ENCODE measurements at regions not wholly inside any gene's neighbourhood (a gene's known extent, or its start where the extent isn't known, plus 50 kb on each side); places are given as distances from the start of the nearest gene placed in this dataset.

DNA sequence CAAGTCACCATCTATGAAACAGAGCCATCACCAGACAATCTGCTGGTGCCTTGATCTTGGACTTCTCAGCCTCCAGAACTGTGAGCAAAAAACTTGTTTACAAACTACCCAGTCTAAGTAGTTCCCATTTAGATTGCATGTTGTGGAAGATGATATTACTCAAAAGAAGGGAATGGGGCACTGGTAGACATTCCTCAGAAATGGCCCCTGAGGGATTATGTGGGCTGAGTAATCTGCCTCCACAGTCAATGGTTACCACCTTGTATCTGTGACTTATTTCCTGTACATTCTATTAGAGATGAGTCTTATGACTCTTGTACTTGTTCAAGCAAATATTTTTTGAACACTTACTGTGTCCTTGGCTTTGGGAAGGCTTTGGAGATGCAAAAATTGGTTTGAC lies 160.4 kb downstream of the NUP35 start:
- DNase-seq (ENCODE audit: low spot score): peak; percentile 71

DNA sequence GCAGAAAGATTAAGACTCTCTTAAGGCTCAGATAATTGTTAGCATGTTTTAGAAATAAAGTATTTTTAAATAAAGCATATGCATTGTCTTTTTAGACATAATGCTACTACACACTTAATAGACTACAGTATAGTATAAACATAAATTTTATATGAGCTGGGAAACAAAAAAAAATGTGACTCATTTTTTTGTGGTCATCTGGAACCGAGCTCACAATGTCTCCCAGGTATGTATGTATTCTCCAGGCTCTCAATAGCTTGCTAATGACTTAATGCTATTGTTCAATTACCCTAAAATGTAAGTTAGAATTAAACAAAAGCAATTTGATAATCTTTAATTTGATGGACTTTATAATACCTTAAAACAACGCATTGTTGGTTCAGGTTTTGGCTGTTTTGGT lies 167.2 kb downstream of the NUP35 start:
- peak; percentile 18 for DNase-seq (ENCODE audit: low spot score)

DNA sequence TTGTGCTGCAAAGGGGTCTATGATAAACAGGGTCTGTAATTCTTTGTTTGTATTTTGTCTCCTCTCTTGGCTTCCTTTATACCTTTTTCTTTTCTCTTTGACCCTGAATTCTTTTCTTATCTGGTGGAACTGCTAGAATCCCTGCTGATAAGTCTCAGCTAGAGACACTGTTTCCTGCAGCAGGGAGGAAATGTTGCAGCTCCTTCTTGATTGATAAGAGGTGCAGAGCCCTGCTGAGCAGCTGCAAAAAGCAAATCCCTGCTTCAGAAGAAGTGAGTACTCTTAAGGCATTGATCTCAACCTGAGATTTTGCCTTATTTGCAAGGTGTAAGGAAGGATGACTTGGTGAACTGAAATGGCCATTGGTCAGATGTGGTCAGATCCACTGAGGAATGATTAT lies 167.8 kb downstream of the NUP35 start:
- no peak for DNase-seq (ENCODE audit: low spot score)

DNA sequence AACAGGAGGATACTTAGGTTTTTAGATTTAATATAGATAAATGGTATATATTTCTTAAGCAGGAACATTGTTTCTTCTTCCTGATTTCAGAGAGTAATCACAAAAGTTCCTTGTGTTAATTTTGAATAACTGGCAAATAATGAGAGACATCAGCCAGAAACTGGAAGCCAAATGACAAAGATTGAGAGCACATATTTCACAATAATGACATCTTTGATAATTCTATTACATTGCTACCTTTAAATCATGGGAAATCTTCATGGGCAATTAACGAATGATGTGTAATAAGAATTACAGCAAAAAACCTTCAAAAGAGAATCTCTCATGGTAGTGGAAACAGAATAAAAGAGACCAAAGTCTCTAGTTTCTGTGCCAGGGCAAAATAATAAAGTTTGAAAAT lies 215.1 kb downstream of the NUP35 start:
- DNase-seq (ENCODE audit: low spot score): no peak

DNA sequence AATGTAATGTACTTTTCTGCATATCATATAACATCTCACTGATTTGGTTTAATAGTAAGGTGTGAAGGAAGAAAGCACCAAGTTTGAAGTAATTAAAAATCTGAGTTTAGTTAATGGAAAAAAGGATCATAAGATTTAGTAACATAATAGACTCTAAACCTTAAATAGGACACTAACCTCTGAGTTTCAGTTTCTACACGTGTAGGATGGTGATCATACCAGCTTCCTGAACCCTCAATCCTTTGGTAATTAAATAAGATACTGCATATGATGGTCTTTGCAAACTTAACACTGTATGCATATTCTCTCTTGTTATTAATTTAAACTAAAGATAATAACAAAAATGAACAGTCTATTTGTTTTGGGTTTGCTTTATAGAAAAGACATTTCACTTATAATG lies 216.8 kb downstream of the NUP35 start:
- no peak for DNase-seq (ENCODE audit: low spot score)

DNA sequence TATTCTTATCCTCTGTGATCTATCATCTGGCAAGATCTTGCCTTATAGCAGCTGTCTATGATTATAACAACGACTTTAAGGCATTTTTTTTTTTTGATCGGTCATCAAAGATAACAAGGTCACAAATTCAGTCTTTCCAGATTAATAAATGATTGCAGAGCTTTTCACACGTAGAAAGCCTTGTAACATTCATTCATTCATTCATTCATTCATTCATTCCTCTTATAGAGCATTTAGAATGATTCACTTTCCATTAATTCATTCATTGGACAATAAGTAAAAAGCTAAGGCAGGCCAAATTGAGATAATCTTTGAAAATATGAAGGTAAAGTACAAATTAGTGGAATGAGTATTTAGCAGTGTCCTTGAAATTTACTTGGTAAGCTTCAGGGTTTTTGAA lies 223.7 kb downstream of the NUP35 start:
- no peak for DNase-seq (ENCODE audit: low spot score)

DNA sequence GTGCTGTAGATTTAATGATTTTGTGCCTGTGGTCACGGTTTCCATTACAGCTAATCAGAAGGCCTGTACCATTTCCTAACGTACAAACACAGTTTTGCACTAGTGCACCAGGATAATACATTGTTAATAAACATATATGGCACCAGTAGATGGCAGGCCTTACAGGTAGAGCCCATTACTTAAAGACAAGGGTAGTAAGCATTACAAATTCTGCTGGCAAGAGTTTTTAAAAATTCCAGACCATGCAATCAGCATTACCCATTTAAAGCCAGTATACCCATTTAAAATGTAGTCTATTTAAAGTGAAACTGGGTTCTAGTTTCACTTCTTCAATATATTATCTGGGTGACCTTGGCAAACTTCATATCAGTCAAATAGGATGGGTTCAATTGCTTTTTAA lies 224.2 kb downstream of the NUP35 start:
- DNase-seq (ENCODE audit: low spot score): no peak

DNA sequence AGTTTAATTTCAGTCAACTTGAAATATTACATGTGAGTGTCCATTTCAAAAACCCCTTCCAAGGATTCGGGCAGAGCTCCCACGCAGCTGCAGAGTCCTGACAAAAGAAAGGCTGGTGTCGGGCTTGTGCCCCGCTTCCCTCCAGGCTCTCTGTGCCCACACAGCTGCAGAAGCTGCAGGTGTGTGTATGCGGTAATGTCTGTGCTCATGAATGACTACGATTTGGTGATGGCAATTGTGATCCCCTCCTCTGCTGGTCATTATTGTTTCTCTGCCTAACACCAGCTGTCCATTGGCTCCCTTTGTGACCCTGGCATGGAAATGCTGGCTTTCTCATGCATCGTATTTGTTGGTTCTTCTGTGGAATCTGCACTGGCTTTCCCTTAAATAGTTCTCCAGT lies 224.8 kb downstream of the NUP35 start:
- no peak for DNase-seq (ENCODE audit: low spot score)

DNA sequence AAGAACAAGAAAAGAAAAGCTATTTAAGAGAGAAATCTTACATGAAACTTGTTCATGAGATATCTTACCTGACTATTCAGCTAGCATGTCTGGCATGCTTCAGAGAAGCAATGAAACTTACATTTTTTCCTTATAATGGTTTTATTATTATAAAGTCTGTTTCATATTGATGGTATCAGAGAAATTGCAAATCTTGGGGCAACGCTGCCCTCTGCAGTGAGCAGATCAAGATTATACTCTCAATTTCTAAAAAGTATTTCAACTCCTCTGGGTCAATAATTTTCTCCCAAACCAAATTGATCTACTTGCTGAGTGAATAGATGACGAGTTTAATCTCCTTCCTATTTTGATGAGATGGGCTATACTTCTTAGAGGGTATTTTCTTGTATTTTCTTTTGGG lies 235.6 kb downstream of the NUP35 start:
- no peak for DNase-seq (ENCODE audit: low spot score)

DNA sequence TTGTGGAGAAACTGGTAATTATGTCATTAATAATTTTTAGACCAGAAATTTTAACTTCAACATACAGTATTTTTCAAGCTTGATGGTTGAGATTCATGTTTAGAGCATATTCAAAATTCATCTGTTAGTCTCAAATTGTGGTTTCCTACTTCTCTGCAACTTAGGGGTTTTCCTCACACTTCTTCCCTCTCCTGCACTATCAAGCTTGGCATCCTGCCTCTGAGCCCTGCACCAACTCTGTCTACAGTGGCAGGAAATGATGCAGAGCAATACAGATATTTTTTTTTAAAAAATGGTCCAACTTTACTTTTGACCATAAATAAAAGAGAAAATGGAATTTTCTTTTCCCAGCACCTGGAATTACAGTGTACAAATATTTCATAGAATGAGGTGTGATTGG lies 247.3 kb downstream of the NUP35 start:
- peak; percentile 9 for DNase-seq (ENCODE audit: low spot score)

DNA sequence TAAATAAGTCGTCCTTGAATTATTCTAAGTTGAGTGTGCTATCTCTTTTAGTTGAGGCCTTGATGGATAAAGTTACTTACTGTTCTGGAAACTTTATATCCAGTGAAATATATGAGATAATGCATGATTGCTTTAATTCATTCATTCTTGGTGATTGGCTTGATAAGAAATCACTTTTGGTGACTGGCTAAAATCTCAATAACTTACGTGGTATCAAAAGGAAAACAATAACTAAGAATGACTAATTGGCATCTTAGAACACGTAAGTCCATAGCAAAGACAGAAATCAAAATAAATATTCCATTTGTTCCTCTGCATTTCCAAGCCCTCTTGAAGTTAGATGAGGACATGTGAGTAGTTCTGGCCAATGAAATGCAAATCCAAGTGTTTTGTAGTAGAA lies 251.6 kb downstream of the NUP35 start:
- no peak for DNase-seq (ENCODE audit: low spot score)

DNA sequence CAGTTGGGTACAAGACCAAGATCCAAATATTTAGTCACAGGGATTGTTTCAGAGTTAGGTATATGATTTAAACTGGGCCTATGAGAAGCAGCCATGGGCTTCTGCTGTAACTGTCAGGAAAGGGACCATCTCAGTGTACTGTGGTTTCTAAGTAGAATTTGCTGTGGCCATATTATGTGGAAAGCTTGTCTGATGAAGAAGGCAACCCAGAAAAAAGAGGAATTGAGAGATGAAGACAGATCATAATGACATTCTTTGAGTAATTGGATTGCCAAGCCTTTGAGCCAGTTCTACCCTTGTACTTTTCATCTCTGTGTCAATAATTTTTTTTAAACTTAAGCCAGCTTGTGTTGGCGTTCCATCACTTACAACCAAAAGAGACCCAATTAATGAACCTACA lies 259.6 kb downstream of the NUP35 start:
- no peak for DNase-seq (ENCODE audit: low spot score)

DNA sequence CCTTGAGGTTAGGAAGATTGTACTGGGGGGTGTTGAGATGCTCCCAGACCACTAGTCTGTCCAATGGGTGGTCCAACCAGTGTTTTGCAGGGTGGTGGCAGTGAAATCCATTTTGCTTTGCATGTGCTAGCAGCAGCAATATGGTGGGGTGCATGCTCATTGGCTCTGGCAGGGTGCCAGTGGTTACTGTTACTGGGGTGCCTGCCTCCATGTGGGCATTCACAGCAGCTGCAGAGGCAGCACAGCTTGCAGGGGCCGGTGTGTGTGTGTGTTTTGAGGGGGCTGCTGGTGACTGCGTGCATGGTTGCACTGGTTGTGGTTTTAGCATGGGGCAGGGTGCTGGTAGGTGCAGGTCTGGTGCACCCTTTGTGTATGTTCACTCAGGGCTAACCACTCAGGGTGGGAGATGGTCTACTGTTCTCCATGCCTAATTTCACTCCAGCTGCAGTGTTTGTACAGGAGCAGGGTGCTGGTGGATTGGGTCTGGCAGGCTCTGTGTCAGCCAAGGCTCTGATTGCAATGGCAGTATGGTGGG lies 265.4 kb downstream of the NUP35 start:
- no peak for DNase-seq (ENCODE audit: low spot score)

DNA sequence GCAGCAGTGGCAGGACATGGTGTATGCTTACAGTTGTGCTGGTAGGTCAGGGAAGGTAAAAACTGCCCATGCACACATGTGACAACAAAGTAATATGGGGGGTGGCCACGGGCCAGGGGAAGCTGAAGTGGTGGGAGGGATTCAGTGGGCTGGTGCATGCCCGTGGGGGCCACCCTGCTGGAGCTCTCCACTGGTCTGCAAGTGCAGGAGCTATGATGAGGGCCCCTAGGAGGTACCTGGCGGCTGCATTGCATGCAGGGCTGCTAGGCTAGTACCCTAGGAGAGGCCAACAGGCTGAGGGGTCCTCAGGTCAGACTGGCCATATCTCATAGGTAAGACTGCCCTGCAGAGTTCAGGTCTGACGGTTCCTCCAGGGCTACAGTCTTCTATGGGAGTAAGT lies 265.9 kb downstream of the NUP35 start:
- DNase-seq (ENCODE audit: low spot score): no peak

DNA sequence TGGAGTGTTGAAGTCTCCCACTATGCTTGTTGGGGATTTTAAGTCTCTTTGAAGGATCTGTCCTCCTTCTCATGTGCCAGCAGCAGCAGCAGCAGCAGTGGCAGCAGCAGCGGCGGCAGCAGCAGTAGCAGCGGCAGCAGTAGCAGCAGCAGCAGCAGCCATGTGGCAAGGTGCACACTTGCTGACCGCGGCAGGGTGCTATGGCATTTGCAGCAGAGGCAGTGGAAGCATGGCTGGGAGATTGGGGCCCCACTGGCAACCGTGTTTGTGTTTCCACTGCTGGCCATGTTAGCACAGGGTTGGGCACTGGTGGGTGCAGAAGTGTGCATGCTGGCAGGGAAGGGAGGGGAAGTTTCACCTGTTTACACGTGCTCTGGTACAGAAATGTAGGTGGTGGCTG lies 280.1 kb downstream of the NUP35 start:
- no peak for DNase-seq (ENCODE audit: low spot score)

DNA sequence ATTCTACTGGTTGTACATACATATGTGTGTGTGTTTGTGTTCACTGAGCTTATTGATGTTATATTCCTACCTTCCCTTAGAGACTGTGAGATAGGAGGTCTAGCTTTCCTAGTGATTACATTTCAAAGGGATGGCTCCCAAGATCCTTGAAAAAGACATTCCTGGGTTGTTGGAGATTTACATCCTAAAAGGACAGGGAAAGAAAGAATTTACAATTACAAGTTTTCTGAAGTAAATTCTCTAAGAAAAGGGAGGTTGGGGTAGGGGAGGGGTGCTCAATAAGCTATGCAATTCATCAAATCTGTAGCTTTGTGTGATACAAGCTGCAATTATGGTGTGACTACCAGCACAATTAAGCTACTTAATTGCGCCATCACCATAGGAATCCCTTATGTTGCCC lies 284.3 kb downstream of the NUP35 start:
- DNase-seq (ENCODE audit: low spot score): no peak

DNA sequence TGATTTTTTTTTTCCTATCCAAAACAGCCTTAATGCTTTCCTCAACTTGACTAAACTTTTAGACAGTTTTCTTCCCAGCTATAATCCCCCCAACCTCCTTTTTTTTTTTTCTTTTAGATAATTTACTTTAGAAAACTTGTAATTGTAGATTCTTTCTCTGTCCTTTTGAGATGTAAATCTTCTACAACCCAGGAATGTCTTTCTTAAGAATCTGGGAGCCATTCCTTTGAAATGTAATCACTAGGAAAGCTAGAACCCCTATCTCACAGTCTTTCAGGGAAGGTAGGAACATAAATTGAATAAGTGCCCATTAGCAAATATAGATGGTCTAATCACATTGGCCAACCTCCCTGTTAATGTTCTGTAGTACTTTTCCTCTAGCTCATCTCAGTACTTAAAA lies 285.4 kb downstream of the NUP35 start:
- DNase-seq (ENCODE audit: low spot score): no peak

DNA sequence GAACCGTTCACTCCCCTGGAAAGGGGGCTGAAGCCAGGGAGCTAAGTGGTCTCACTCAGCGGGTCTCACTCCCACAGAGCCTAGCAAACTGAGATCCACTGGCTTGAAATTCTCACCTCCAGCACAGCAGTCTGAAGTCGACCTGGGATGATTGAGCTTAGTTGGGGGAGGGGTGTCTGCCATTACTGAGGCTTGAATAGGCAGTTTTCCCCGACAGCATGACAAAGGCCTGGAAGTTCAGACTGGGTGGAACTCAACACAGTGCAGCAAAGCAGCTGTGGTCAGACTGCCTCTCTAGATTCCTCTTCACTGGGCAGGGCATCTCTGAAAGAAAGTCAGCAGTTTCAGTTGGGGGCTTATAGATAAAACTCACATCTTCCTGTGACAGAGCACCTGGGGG lies 292.5 kb downstream of the NUP35 start:
- no peak for DNase-seq (ENCODE audit: low spot score)

DNA sequence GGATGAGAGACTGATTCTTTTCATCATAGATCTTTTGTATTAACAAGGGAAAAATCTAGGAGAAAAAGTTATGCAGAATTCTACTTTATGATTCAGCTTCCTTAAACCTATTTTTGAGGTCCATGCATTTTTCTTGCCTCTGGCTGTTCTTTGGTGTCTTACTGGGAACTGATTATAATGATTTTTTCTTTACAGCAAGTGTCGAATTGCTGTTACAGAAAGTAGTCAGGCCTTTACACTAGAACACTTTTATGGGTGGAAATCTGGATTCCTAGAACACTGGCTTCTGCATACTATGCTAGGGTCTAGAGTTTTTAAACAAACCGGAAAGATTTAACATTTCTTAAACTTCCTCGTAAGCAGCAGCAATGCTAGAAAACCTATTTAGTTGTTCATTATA lies 302.6 kb downstream of the NUP35 start:
- no peak for DNase-seq (ENCODE audit: low spot score)

DNA sequence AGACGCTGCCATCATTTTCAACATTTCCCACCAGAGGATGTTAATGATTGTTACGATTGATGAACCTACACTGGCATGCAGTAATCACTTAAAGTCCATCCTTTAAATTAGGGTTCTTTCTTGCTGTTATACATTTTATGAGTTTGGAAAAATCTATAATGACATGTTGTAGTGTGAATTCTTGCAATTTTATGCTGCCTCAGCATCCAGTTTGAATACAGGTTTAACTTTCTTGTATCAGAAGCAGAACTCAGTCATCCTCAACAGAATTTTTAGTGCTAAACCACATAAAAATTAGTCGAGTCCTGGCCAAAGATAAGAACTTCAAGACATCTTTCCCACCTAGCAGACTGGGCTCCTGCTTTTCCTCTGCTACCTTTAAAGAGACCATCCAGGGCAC lies 303.3 kb downstream of the NUP35 start:
- DNase-seq (ENCODE audit: low spot score): no peak

DNA sequence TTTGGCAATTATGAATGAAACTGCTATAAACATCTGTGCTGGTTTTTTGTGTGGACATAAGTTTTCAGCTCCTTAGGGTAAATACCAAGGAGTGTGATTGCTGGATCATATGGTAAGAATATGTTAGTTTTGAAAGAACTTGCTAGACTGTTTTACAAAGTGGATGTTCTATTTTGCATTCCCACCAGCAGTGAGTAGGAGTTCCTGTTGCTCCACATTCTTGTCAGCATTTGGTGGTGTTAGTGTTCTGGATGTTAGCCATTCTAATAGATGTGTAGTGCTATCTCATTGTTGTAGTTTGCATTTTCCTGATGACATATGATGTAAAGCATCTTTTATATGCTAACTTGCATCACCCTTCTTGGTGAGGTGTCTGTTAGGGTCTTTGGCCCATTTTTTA lies 304.6 kb downstream of the NUP35 start:
- DNase-seq (ENCODE audit: low spot score): no peak

DNA sequence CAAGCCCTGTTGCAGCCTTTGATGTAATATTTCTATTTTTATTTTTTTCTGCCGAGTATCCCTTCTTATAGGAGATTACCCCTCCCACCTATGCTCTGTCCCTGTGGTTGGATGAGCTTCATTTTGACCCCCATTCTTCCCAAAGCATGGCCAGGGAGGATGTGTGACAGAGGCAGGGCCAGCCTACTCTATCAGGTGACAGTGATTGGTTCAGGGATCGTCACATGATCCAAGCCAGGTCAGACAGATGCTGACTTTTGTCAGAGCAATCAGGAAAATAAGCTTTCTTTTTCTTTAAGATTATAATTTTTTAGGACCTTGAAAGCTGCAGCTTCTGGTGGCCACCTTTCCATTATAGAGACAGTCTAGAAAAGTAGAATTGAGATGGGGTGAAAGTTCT lies 314.3 kb downstream of the NUP35 start:
- DNase-seq (ENCODE audit: low spot score): no peak

DNA sequence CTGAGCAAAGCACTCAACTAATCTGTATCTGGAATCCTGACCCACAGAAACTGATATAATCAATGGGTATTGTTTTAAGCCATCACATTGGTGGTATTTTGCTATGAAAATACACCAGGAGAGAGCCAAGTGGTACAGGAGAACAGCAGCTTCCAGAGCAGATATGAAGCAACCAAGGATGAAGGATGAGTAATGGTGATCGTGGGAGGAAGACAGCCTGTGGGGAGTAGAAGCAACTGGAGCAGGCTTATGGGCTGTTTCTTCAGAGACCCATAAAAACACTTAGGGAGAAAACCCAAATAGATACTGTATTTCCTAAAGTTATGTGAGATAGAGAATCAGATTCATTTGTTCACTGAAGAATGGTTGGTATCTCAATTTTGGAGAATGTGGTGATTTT lies 330.8 kb downstream of the NUP35 start:
- no peak for DNase-seq (ENCODE audit: low spot score)

DNA sequence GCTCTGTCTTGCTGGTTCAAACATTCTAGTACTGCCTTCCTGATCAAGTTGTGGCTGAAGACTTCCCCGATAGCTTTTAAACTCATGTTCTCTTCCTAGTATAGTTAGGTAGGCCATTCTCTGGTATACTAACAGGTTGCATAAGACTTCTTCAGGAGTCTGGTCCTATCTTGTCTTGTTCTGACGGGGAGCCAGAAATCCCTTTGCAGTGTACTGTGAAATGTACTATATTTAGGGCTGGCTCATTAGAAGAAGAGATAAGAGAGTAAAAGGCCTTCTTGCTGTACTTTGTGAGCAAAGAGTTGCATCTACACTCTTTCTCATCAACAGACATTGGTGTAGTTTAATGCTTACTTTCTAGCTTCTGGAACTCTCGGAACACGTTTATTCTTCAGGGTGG lies 331.9 kb downstream of the NUP35 start:
- no peak for DNase-seq (ENCODE audit: low spot score)

DNA sequence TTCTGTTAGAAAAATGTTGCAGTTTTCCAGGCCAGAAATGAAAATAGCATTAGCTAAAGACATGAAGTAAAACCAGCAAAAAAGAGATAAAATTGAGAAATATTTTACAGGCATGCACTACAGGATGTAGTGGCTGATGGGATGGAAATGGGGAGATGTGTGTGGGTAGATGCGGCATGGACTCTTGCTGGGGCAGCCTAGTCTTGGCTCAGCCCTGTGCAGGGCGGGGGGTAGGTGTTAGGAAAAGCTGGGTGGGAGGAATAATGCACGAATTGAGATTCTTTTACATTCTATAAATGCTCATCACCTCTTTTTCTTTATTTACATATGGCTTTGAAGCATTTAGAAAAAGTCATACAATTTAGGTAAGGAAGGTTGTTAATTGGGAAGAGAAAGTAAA lies 334.2 kb downstream of the NUP35 start:
- DNase-seq (ENCODE audit: low spot score): no peak

Data from A172 (cell line).